DOHH2 (cell line): ENCODE measurements at regions not wholly inside any gene's neighbourhood (a gene's known extent, or its start where the extent isn't known, plus 50 kb on each side); places are given as distances from the start of the nearest gene placed in this dataset.

Experiments
- H3F3A ChIP-seq: fragments of 200-600 bp; sonication (generic), shearing (Covaris generic); 2 replicates; pipeline ENCODE4 v1.6.0; 2016; ENCODE audit warnings: antibody characterized with exemption, mild to moderate bottlenecking; ENCODE audit not compliant: control insufficient read depth, insufficient read depth
- H3K27ac ChIP-seq: fragments of 200-600 bp; sonication (generic); 2 replicates; pipeline ENCODE4 v1.5.1; 2014; ENCODE audit warnings: low read depth, mild to moderate bottlenecking, low read length, moderate library complexity
- H3K27me3 ChIP-seq: fragments of 200-600 bp; sonication (generic); 2 replicates; pipeline ENCODE4 v1.6.1; 2014; ENCODE audit warnings: mild to moderate bottlenecking, low read length, mixed read lengths; ENCODE audit not compliant: control insufficient read depth
- H3K36me3 ChIP-seq: fragments of 200-600 bp; sonication (generic); 2 replicates; pipeline ENCODE4 v1.6.1; 2014; ENCODE audit warnings: mild to moderate bottlenecking, low read length, moderate library complexity, mixed read lengths; ENCODE audit not compliant: control insufficient read depth
- H3K4me1 ChIP-seq: fragments of 200-600 bp; sonication (generic); 2 replicates; pipeline ENCODE4 v1.6.1; 2014; ENCODE audit warnings: mild to moderate bottlenecking, low read length, mixed read lengths; ENCODE audit not compliant: control insufficient read depth
- H3K4me2 ChIP-seq: fragments of 200-600 bp; sonication (generic); 2 replicates; pipeline ENCODE4 v1.6.0; 2014; ENCODE audit warnings: mild to moderate bottlenecking, low read length, moderate library complexity
- H3K4me3 ChIP-seq: fragments of 200-600 bp; sonication (generic); 2 replicates; pipeline ENCODE4 v1.5.1; 2014; ENCODE audit warnings: mild to moderate bottlenecking, low read length, mixed read lengths
- H3K79me2 ChIP-seq: fragments of 200-600 bp; sonication (generic); 2 replicates; pipeline ENCODE4 v1.6.1; 2014; ENCODE audit warnings: mild to moderate bottlenecking, low read length, mixed read lengths; ENCODE audit not compliant: control insufficient read depth
- H3K9me2 ChIP-seq: fragments of 200-600 bp; sonication (generic); replicated peaks from 2 replicates; pipeline ENCODE4 v1.6.1; 2014; ENCODE audit warnings: mild to moderate bottlenecking, low read length, mixed read lengths; ENCODE audit not compliant: control insufficient read depth
- H3K9me3 ChIP-seq: fragments of 200-600 bp; sonication (generic); 2 replicates; pipeline ENCODE4 v1.6.1; 2014; ENCODE audit warnings: antibody characterized with exemption, low read length, mixed read lengths; ENCODE audit not compliant: control insufficient read depth, insufficient read depth
- H4K20me1 ChIP-seq: fragments of 200-600 bp; sonication (generic); 2 replicates; pipeline ENCODE4 v1.6.0; 2014; ENCODE audit warnings: low read depth, mild to moderate bottlenecking, antibody characterized with exemption, low read length, moderate library complexity; ENCODE audit not compliant: control insufficient read depth, insufficient read depth
- EZH2phosphoT487 ChIP-seq: fragments of 200-600 bp; sonication (generic); IDR thresholded peaks from 2 replicates; pipeline ENCODE4 v1.6.1; 2017; ENCODE audit warnings: borderline replicate concordance, mild to moderate bottlenecking, antibody characterized with exemption, low read length, moderate library complexity, mixed read lengths
- TF ChIP-seq, protein P1 (sequence below): fragments of 200-600 bp; sonication (generic); IDR thresholded peaks from one replicate; pipeline ENCODE4 v1.5.1; 2014; ENCODE audit warnings: antibody characterized with exemption, mild to moderate bottlenecking, low read depth, low read length; ENCODE audit not compliant: poor library complexity, severe bottlenecking

DNA sequence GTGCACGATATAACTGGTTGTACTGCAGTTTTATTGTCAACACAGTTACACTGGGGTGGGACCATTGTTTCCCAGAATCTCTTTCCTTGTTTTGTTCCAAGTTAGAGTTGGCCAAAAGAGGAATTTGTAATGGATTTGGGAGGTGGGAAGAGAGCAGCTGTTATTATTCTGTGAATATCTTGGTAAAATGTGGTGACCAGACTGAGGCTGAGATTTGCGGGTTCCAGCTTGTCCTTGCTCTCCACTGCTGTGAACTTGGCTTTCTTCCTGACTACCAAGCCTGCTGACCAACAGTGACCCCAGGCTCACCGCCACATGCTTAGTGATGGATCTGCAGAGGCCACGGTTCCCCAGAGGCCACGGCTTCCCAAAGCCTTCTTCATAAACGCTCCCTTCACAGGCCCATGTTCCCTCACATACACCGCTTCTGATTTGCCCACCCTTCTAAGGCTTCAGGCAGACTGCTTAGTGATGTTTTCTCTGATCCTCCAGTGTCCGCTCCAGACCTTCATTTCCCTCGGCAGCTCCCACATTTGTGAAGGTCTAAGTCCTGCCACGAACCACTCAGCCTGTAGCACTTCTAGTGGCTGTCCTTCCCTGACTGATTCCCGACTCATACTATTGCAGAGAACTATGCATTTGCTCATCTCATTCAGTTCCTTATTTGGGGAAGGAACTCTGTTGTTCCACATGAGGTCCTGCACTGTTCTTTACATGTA lies 525.5 kb upstream of the RGMA start:
- Histone ChIP-seq H3K9me3 (no peaks in the 10 kb centered on the region), H3K36me3 (no peaks in the 10 kb centered on the region), H3K4me2 (no peak overlapping the region), H3K4me3 (no peak overlapping the region), H3K27ac (no peak overlapping the region), H3K79me2 (no peaks in the 10 kb centered on the region), H3K4me1 (no peaks in the 10 kb centered on the region), H4K20me1 (no peaks in the 10 kb centered on the region), H3F3A (no peaks in the 10 kb centered on the region), H3K27me3 (no peaks in the 10 kb centered on the region), H3K9me2 (no peaks in the 10 kb centered on the region)
- TF ChIP-seq, protein P1, sequence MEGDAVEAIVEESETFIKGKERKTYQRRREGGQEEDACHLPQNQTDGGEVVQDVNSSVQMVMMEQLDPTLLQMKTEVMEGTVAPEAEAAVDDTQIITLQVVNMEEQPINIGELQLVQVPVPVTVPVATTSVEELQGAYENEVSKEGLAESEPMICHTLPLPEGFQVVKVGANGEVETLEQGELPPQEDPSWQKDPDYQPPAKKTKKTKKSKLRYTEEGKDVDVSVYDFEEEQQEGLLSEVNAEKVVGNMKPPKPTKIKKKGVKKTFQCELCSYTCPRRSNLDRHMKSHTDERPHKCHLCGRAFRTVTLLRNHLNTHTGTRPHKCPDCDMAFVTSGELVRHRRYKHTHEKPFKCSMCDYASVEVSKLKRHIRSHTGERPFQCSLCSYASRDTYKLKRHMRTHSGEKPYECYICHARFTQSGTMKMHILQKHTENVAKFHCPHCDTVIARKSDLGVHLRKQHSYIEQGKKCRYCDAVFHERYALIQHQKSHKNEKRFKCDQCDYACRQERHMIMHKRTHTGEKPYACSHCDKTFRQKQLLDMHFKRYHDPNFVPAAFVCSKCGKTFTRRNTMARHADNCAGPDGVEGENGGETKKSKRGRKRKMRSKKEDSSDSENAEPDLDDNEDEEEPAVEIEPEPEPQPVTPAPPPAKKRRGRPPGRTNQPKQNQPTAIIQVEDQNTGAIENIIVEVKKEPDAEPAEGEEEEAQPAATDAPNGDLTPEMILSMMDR, result no peak
- no peak for TF ChIP-seq EZH2phosphoT487

DNA sequence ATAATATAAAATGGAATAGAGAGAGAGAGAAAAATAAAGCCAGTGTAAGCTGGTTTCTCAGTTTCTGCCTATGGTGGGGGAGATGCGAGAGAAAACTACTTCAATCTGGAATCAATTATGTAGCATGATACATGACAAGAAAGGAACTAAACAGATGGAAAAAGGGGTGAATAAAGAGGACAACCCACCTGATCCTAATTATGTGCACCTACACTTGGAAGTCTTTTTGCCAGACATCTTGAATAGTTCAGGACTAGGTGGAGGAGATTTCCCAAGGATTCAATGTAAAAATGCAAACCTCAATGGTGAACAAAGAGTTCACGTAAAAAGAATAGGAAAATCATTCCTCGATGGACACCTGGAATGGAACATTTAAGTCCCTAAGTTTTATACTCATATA lies 524.4 kb upstream of the RGMA start:
- H3K4me2 ChIP-seq, result no peak overlapping the region
- no peaks in the 10 kb centered on the region for H3K27me3 ChIP-seq
- no peaks in the 10 kb centered on the region for H3F3A ChIP-seq
- no peaks in the 10 kb centered on the region for H3K9me3 ChIP-seq
- no peaks in the 10 kb centered on the region for H3K79me2 ChIP-seq
- no peaks in the 10 kb centered on the region for H3K36me3 ChIP-seq
- H3K27ac ChIP-seq, result no peak overlapping the region
- no peaks in the 10 kb centered on the region for H3K9me2 ChIP-seq
- no peaks in the 10 kb centered on the region for H4K20me1 ChIP-seq
- no peak overlapping the region for H3K4me3 ChIP-seq
- no peaks in the 10 kb centered on the region for H3K4me1 ChIP-seq
- TF ChIP-seq, protein P1, result no peak
- TF ChIP-seq EZH2phosphoT487, result no peak

DNA sequence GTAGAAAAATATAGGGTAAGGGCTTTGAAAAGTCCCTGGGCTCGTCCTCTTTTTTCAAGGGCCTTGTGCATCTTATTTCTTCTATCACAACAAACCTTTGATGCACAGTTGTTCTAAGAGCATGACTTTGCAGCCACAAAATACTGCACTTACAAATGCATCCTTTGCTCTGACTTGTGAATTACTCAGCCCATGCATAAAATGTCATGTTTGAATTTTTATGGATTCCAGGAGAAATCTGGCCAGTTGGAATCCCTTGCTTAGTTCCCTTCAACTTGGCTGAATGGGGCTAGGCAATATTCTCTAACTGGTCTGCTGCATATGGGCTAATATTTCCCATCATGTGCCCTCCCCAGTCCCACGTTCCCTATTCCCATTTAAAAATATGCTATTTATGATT lies 523.9 kb upstream of the RGMA start:
- Histone ChIP-seq H3K27me3 (no peaks in the 10 kb centered on the region), H3K4me2 (no peak overlapping the region), H3K4me3 (no peak overlapping the region), H3K9me3 (no peaks in the 10 kb centered on the region), H3F3A (no peaks in the 10 kb centered on the region), H3K4me1 (no peaks in the 10 kb centered on the region), H3K9me2 (no peaks in the 10 kb centered on the region), H3K27ac (no peak overlapping the region), H4K20me1 (no peaks in the 10 kb centered on the region), H3K79me2 (no peaks in the 10 kb centered on the region), H3K36me3 (no peaks in the 10 kb centered on the region)
- TF ChIP-seq, protein P1, result no peak
- TF ChIP-seq EZH2phosphoT487, result no peak
